H1 (cell line): ENCODE measurements at regions not wholly inside any gene's neighbourhood (a gene's known extent, or its start where the extent isn't known, plus 50 kb on each side); places are given as distances from the start of the nearest gene placed in this dataset.

ENCODE experiments used
- EP300 ChIP-seq, 2 experiments: IDR thresholded peaks; 1 replicate in 1 of 2; 2 replicates in 1 of 2; pipeline ENCODE4 v1.6.1; 2011 to 2012; ENCODE audit warnings: low read depth in 2 of 2, low read length in 2 of 2, mild to moderate bottlenecking in 2 of 2, borderline replicate concordance in 1 of 2, inconsistent platforms in 1 of 2, moderate library complexity in 1 of 2
- MAFK ChIP-seq: IDR thresholded peaks from 2 replicates; pipeline ENCODE4 v1.6.1; 2012; ENCODE audit warnings: low read depth, mild to moderate bottlenecking, improper control_type of control experiment, low read length
- POLR2AphosphoS5 ChIP-seq: IDR thresholded peaks from 2 replicates; pipeline ENCODE4 v1.6.1; 2011; ENCODE audit warnings: low read depth, low read length
- RAD21 ChIP-seq, 2 experiments: IDR thresholded peaks in 1 of 2; conservative IDR thresholded peaks in 1 of 2; 2 replicates each; pipeline ENCODE4 v1.6.1; 2011; ENCODE audit warnings: low read depth in 2 of 2, low read length in 2 of 2, improper control_type of control experiment in 1 of 2, inconsistent platforms in 1 of 2, mild to moderate bottlenecking in 1 of 2, moderate library complexity in 1 of 2
- TAF1 ChIP-seq: IDR thresholded peaks from 2 replicates; pipeline ENCODE4 v1.6.1; 2011; ENCODE audit warnings: mild to moderate bottlenecking, low read depth, low read length
- TCF12 ChIP-seq: IDR thresholded peaks from 2 replicates; pipeline ENCODE4 v1.6.1; 2011; ENCODE audit warnings: low read depth, mild to moderate bottlenecking, low read length
- TF ChIP-seq, protein P1 (sequence below), 3 experiments: IDR thresholded peaks; 1 replicate in 2 of 3; 2 replicates in 1 of 3; pipeline versions ENCODE4 v1.5.1 to v1.6.1; 2011; ENCODE audit warnings: low read length in 3 of 3, mild to moderate bottlenecking in 3 of 3, inconsistent platforms in 2 of 3, low read depth in 1 of 3, moderate library complexity in 1 of 3; ENCODE audit not compliant: insufficient read depth in 1 of 3; ENCODE audit errors: control extremely low read depth in 1 of 3
- TF ChIP-seq, protein P2 (sequence below): IDR thresholded peaks from 2 replicates; pipeline ENCODE4 v1.6.1; 2012; ENCODE audit warnings: low read length, inconsistent platforms
- TF ChIP-seq, protein P3 (sequence below): IDR thresholded peaks from 2 replicates; pipeline ENCODE4 v1.6.1; 2011; ENCODE audit warnings: low read length, improper control_type of control experiment
- TF ChIP-seq, protein P4 (sequence below): IDR thresholded peaks from 2 replicates; pipeline ENCODE4 v1.6.1; 2011; ENCODE audit warnings: low read depth, mild to moderate bottlenecking, low read length; ENCODE audit not compliant: insufficient read depth

DNA sequence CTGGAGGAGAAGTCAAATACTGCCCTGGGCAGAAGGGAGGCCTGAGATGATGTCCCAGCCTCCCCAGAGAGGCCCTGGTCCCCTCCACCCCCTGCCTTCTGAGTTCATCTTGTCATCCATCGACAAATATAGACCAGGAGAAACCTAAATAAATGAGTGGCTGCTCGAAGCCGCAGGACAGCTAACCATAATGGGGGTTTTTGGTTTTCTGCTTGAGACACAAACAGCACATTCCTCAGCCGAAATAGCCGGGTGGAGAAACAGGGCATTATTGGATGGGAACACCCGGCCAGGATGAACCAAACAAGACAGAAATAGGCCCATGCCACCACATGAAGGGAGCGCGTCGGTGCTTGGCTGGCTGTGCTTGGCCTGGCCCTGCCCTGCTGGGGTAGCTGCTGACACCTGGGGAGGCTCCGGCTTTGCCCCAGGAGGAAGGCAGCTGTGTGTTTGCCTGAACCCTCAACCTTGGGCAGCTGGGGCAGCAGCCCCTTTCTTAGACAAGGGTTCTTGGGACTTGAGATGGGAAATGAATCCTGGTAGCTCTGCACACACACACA is 188.1 kb downstream of the IRX5 start:
- TF ChIP-seq, protein P1, sequence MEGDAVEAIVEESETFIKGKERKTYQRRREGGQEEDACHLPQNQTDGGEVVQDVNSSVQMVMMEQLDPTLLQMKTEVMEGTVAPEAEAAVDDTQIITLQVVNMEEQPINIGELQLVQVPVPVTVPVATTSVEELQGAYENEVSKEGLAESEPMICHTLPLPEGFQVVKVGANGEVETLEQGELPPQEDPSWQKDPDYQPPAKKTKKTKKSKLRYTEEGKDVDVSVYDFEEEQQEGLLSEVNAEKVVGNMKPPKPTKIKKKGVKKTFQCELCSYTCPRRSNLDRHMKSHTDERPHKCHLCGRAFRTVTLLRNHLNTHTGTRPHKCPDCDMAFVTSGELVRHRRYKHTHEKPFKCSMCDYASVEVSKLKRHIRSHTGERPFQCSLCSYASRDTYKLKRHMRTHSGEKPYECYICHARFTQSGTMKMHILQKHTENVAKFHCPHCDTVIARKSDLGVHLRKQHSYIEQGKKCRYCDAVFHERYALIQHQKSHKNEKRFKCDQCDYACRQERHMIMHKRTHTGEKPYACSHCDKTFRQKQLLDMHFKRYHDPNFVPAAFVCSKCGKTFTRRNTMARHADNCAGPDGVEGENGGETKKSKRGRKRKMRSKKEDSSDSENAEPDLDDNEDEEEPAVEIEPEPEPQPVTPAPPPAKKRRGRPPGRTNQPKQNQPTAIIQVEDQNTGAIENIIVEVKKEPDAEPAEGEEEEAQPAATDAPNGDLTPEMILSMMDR (IDR thresholded peaks at IDR 0.05; ENCODE audit: control extremely low read depth in 1 of 3, insufficient read depth in 1 of 3, low read depth in 1 of 3, low read length in 3 of 3) = no peak
- TF ChIP-seq EP300 (IDR thresholded peaks at IDR 0.05; ENCODE audit: borderline replicate concordance in 1 of 2, low read depth in 2 of 2, low read length in 2 of 2) (no peak), POLR2AphosphoS5 (no peak), TAF1 (no peak), TCF12 (no peak), MAFK (no peak), RAD21 (IDR thresholded peaks at IDR 0.05 in 1 of 2, conservative IDR thresholded peaks at IDR 0.05 in 1 of 2; ENCODE audit: low read depth in 2 of 2, low read length in 2 of 2) (no peak)
- TF ChIP-seq, protein P2, sequence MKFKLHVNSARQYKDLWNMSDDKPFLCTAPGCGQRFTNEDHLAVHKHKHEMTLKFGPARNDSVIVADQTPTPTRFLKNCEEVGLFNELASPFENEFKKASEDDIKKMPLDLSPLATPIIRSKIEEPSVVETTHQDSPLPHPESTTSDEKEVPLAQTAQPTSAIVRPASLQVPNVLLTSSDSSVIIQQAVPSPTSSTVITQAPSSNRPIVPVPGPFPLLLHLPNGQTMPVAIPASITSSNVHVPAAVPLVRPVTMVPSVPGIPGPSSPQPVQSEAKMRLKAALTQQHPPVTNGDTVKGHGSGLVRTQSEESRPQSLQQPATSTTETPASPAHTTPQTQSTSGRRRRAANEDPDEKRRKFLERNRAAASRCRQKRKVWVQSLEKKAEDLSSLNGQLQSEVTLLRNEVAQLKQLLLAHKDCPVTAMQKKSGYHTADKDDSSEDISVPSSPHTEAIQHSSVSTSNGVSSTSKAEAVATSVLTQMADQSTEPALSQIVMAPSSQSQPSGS = no peak
- TF ChIP-seq, protein P3, sequence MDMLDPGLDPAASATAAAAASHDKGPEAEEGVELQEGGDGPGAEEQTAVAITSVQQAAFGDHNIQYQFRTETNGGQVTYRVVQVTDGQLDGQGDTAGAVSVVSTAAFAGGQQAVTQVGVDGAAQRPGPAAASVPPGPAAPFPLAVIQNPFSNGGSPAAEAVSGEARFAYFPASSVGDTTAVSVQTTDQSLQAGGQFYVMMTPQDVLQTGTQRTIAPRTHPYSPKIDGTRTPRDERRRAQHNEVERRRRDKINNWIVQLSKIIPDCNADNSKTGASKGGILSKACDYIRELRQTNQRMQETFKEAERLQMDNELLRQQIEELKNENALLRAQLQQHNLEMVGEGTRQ = no peak
- TF ChIP-seq, protein P4, sequence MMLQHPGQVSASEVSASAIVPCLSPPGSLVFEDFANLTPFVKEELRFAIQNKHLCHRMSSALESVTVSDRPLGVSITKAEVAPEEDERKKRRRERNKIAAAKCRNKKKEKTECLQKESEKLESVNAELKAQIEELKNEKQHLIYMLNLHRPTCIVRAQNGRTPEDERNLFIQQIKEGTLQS = no peak
